GM12891 (cell line): ENCODE measurements at regions not wholly inside any gene's neighbourhood (a gene's known extent, or its start where the extent isn't known, plus 50 kb on each side); places are given as distances from the start of the nearest gene placed in this dataset.

Experiments
- PAX5 ChIP-seq: IDR thresholded peaks from 2 replicates; pipeline ENCODE4 v1.6.1; 2011; ENCODE audit warnings: low read length, moderate library complexity, mild to moderate bottlenecking; ENCODE audit not compliant: insufficient read depth, severe bottlenecking
- POLR2A ChIP-seq: IDR thresholded peaks from 2 replicates; pipeline ENCODE4 v1.6.1; 2011; ENCODE audit warnings: low read depth, low read length, control low read depth
- POLR2AphosphoS5 ChIP-seq: IDR thresholded peaks from 2 replicates; pipeline ENCODE4 v1.6.1; 2011; ENCODE audit warnings: low read depth, low read length, control low read depth
- SPI1 ChIP-seq: IDR thresholded peaks from 2 replicates; pipeline ENCODE4 v1.6.1; 2011; ENCODE audit warnings: low read depth, low read length, control low read depth
- TAF1 ChIP-seq: IDR thresholded peaks from 2 replicates; pipeline ENCODE4 v1.6.1; 2011; ENCODE audit warnings: low read depth, low read length, control low read depth

DNA sequence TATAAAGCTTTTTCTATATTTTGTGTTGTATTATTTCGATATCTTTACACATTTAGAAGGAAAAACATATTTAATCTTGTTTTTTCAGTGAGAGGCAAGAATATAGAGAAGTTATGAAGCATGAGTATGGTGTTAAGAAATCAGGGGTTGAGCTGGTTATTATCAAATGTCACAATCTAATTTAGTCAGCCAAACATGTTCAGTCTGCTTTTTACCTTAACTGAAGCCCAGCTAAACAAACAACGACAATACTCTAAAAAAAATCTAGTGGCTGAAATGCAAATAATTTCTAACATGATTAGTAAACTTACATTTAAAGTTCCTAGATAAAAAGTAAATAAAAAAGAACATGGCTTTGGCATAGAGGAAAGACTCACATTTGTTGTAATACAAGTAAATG lies 433.8 kb upstream of the NRSN1 start:
- TF ChIP-seq POLR2AphosphoS5 (no peak), POLR2A (no peak), TAF1 (no peak), PAX5 (no peak), SPI1 (no peak)
